Tongue (tissue), 1 donor: ENCODE measurements at regions not wholly inside any gene's neighbourhood (a gene's known extent, or its start where the extent isn't known, plus 50 kb on each side); places are given as distances from the start of the nearest gene placed in this dataset.
"Not testable (repeated sequence)": the region's sequence is repeated elsewhere in the genome, so short reads cannot be mapped to it uniquely, and the experiment has no call there.

Experiments used
- DNase-seq: peaks from one replicate; pipeline ENCODE4 v3.0.0-alpha.2; 2015

GRCh38 chr20:11976966-11977365 is 59.3 kb downstream of the BTBD3 start:
- no peak for DNase-seq

GRCh38 chr20:11978496-11978895 is 60.8 kb downstream of the BTBD3 start:
- DNase-seq: no peak

GRCh38 chr20:11979306-11979990 is 61.8 kb downstream of the BTBD3 start:
- DNase-seq: no peak

GRCh38 chr20:11980263-11980662 is 62.6 kb downstream of the BTBD3 start:
- DNase-seq: no peak

- DNase-seq: no peak
Observed at GRCh38 chr20:11981366-11981947, 63.8 kb downstream of the BTBD3 start.

- no peak for DNase-seq
Observed at GRCh38 chr20:11982289-11982954, 64.7 kb downstream of the BTBD3 start.

GRCh38 chr20:11982955-11983470 is 65.3 kb downstream of the BTBD3 start:
- no peak for DNase-seq

GRCh38 chr20:11986954-11987353 is 69.3 kb downstream of the BTBD3 start:
- no peak for DNase-seq

- DNase-seq: no peak
Observed at GRCh38 chr20:11987526-11987925, 69.8 kb downstream of the BTBD3 start.

GRCh38 chr20:11989018-11989771 is 71.5 kb downstream of the BTBD3 start:
- no peak for DNase-seq

- DNase-seq: no peak
Observed at GRCh38 chr20:11992426-11992825, 74.7 kb downstream of the BTBD3 start.

- DNase-seq: peak; percentile 20
Observed at GRCh38 chr20:11993886-11994461, 76.3 kb downstream of the BTBD3 start.

- DNase-seq: peak; percentile 29
Observed at GRCh38 chr20:11995805-11996567, 78.3 kb downstream of the BTBD3 start.

GRCh38 chr20:12004776-12005175 is 87.1 kb downstream of the BTBD3 start:
- DNase-seq: not testable (repeated sequence)

- DNase-seq: peak; percentile 25
Observed at GRCh38 chr20:12012241-12013222, 94.8 kb downstream of the BTBD3 start.

GRCh38 chr20:12014276-12014675 is 96.6 kb downstream of the BTBD3 start:
- DNase-seq: no peak

GRCh38 chr20:12014736-12015135 is 97.0 kb downstream of the BTBD3 start:
- DNase-seq: no peak

GRCh38 chr20:12016291-12016690 is 98.6 kb downstream of the BTBD3 start:
- DNase-seq: no peak

- no peak for DNase-seq
Observed at GRCh38 chr20:12019715-12020114, 102.0 kb downstream of the BTBD3 start.

GRCh38 chr20:12020846-12021245 is 103.2 kb downstream of the BTBD3 start:
- DNase-seq: no peak
